ENCODE measurements at regions not wholly inside any gene's neighbourhood (a gene's known extent, or its start where the extent isn't known, plus 50 kb on each side); places are given as distances from the start of the nearest gene placed in this dataset.
A peak's percentile ranks its signal among the peaks of the same experiment; 100 is the strongest.

DNA sequence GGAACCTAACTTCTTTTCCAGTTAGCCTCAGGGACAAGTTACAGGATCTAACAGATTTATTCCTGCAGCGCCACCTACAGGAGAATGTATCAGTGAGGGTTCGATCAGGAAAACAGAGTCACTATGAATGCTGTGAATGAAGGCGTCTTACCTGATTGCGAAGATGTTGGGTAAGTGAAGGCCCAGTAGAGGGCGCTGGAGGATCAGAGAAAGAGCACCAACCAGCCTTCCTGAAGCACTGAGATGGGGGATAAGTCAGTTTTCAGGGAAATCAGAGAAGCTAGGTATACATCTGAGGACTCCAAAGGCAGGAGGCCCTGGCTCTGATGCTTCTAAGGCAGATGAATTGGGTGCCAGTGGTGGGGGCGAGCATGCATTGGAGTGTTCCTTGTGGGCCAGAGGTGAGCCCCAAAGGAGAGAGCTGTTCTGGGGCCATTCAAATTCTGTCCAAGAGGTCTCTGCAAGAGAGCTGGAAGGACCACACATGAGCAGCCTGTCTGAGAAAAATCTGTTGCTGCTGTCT, 169.9 kb upstream of the AADAT start:
- Mint-ChIP-seq H3K9me3 (ENCODE audit: low read depth, unreplicated experiment) (no peaks in the 10 kb centered on the region), H3K36me3 (ENCODE audit: insufficient read depth, unreplicated experiment) (no peaks in the 10 kb centered on the region), H3K27me3 (ENCODE audit: unreplicated experiment) (no peaks in the 10 kb centered on the region), H3K4me3 (ENCODE audit: low read depth, unreplicated experiment) (no peak overlapping the region), H3K4me1 (ENCODE audit: low read depth, unreplicated experiment) (no peaks in the 10 kb centered on the region), H3K27ac (ENCODE audit: unreplicated experiment) (no peak overlapping the region)
- CTCF ChIA-PET = interaction anchor here (0.6 to 2.2 kb wide), 12 partner anchors 10 to 731 kb away, joined by 3 to 15 read pairs (median 4); no protein-coding TSS in a partner anchor
- TF ChIP-seq, protein P1, sequence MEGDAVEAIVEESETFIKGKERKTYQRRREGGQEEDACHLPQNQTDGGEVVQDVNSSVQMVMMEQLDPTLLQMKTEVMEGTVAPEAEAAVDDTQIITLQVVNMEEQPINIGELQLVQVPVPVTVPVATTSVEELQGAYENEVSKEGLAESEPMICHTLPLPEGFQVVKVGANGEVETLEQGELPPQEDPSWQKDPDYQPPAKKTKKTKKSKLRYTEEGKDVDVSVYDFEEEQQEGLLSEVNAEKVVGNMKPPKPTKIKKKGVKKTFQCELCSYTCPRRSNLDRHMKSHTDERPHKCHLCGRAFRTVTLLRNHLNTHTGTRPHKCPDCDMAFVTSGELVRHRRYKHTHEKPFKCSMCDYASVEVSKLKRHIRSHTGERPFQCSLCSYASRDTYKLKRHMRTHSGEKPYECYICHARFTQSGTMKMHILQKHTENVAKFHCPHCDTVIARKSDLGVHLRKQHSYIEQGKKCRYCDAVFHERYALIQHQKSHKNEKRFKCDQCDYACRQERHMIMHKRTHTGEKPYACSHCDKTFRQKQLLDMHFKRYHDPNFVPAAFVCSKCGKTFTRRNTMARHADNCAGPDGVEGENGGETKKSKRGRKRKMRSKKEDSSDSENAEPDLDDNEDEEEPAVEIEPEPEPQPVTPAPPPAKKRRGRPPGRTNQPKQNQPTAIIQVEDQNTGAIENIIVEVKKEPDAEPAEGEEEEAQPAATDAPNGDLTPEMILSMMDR (IDR thresholded peaks at IDR 0.05; ENCODE audit: unreplicated experiment) = peak; percentile 80
- BruUV-seq (replicated peaks) = no TSS peak
- peak; percentile 80 for DNase-seq
- intact Hi-C loops (cut with micrococcal nuclease; ENCODE audit: unreplicated experiment) = loop anchor here (1.0 to 5.0 kb wide), 5 partner anchors 61 to 593 kb away; no protein-coding TSS in a partner anchor

DNA sequence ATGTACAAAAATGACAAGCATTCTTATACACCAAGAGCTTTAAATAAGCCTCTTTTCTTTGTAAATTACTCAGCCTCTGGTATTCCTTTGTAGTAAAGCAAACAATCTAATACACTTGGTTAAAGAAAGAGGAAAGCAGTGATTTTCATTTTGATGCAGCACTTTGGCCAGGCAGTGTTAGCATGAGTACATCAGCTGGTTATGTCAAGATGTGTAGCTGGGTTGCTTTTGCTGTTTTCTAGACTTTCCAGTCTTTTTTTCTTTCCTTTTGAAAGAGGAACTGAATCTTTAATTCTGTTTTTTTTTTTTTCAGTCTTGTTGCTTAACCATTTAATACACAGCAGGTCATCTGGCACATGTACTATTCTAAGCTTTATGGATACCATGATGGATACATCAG, 167.1 kb upstream of the AADAT start:
- no peaks in the 10 kb centered on the region for H3K36me3 Mint-ChIP-seq (ENCODE audit: insufficient read depth, unreplicated experiment)
- intact Hi-C loops (cut with micrococcal nuclease; ENCODE audit: unreplicated experiment) = loop anchor here (5.0 kb wide), 1 partner anchor 595 kb away; no protein-coding TSS in a partner anchor
- DNase-seq = no peak
- TF ChIP-seq, protein P1 (IDR thresholded peaks at IDR 0.05; ENCODE audit: unreplicated experiment) = no peak
- no peaks in the 10 kb centered on the region for H3K9me3 Mint-ChIP-seq (ENCODE audit: low read depth, unreplicated experiment)
- no TSS peak for BruUV-seq (replicated peaks)
- no peaks in the 10 kb centered on the region for H3K4me1 Mint-ChIP-seq (ENCODE audit: low read depth, unreplicated experiment)
- no peaks in the 10 kb centered on the region for H3K27me3 Mint-ChIP-seq (ENCODE audit: unreplicated experiment)
- H3K4me3 Mint-ChIP-seq (ENCODE audit: low read depth, unreplicated experiment) = no peak overlapping the region
- H3K27ac Mint-ChIP-seq (ENCODE audit: unreplicated experiment) = no peak overlapping the region
- CTCF ChIA-PET = no interaction called here

DNA sequence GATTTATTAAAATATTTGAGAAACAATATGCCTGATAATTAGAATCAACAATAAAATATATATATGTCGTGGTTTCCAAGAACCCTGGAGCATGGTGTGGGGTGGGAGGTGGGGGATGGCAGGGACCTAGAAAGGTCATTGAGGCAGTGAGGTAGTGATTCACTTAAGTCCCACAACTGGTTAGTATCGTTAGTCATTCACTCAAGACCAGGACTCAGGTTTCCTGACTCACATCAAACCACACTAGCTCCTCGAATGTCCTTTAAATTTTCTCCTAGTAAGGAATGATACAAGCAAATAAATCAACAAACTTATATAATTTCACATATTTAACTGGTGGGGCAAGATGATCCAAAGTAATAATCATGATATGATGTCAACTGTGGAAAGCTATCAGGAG, 158.8 kb upstream of the AADAT start:
- intact Hi-C loops (cut with micrococcal nuclease; ENCODE audit: unreplicated experiment) = no loop called here
- Mint-ChIP-seq H3K27ac (ENCODE audit: unreplicated experiment) (peak overlapping the region; percentile 38), H3K9me3 (ENCODE audit: low read depth, unreplicated experiment) (no peaks in the 10 kb centered on the region), H3K36me3 (ENCODE audit: insufficient read depth, unreplicated experiment) (no peaks in the 10 kb centered on the region), H3K27me3 (ENCODE audit: unreplicated experiment) (no peaks in the 10 kb centered on the region), H3K4me3 (ENCODE audit: low read depth, unreplicated experiment) (peak overlapping the region; percentile 36), H3K4me1 (ENCODE audit: low read depth, unreplicated experiment) (peaks cover 24% of the 10 kb centered on the region)
- TF ChIP-seq, protein P1 (IDR thresholded peaks at IDR 0.05; ENCODE audit: unreplicated experiment) = no peak
- no TSS peak for BruUV-seq (replicated peaks)
- no peak for DNase-seq
- CTCF ChIA-PET = interaction anchor here (0.6 to 1.6 kb wide), 5 partner anchors 12 to 405 kb away, joined by 3 to 5 read pairs (median 3); no protein-coding TSS in a partner anchor

DNA sequence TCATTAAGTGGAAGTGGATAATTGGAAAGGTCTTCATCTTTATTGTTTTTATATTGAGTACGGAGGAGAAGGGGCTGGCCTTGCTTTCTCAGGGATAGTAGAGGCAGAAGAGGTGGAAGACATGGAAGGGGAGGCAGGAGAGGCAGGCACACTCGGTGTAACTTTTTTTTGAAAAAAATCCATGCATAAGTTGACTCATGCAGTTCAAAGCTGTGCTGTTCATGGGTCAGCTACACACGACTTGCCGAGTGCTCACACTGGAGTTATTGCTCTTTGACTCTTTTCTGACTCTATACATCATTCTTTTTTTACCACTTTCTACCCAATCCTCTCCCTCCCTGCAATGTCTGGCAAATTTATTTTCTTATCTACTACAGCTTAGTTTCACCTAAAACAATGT, 158.3 kb upstream of the AADAT start:
- H3K27me3 Mint-ChIP-seq (ENCODE audit: unreplicated experiment) = no peaks in the 10 kb centered on the region
- TF ChIP-seq, protein P1 (IDR thresholded peaks at IDR 0.05; ENCODE audit: unreplicated experiment) = no peak
- H3K4me1 Mint-ChIP-seq (ENCODE audit: low read depth, unreplicated experiment) = peaks cover 30% of the 10 kb centered on the region
- H3K9me3 Mint-ChIP-seq (ENCODE audit: low read depth, unreplicated experiment) = no peaks in the 10 kb centered on the region
- CTCF ChIA-PET = interaction anchor here (0.8 to 1.6 kb wide), 5 partner anchors 12 to 58 kb away, joined by 3 to 5 read pairs (median 3); no protein-coding TSS in a partner anchor
- BruUV-seq (replicated peaks) = no TSS peak
- H3K36me3 Mint-ChIP-seq (ENCODE audit: insufficient read depth, unreplicated experiment) = no peaks in the 10 kb centered on the region
- peak overlapping the region; percentile 38 for H3K27ac Mint-ChIP-seq (ENCODE audit: unreplicated experiment)
- H3K4me3 Mint-ChIP-seq (ENCODE audit: low read depth, unreplicated experiment) = peak overlapping the region; percentile 36
- intact Hi-C loops (cut with micrococcal nuclease; ENCODE audit: unreplicated experiment) = no loop called here
- no peak for DNase-seq
